GM12878 (cell line): ENCODE measurements at regions not wholly inside any gene's neighbourhood (a gene's known extent, or its start where the extent isn't known, plus 50 kb on each side); places are given as distances from the start of the nearest gene placed in this dataset.
"Not testable (repeated sequence)": the region's sequence is repeated elsewhere in the genome, so short reads cannot be mapped to it uniquely, and the experiment has no call there.

ENCODE experiments used
- CHD4 ChIP-seq: fragments of 200-600 bp; sonication (generic); IDR thresholded peaks from 2 replicates; pipeline ENCODE4 v1.6.1; 2016; ENCODE audit warnings: mild to moderate bottlenecking
- HDAC6 ChIP-seq: fragments of 200-600 bp; sonication (generic); IDR thresholded peaks from one replicate; pipeline ENCODE4 v1.8.0; 2017; ENCODE audit warnings: antibody characterized with exemption; ENCODE audit not compliant: unreplicated experiment
- POLR2A ChIP-seq: IDR thresholded peaks from 2 replicates; pipeline ENCODE4 v1.6.1; 2011; ENCODE audit warnings: low read depth, mild to moderate bottlenecking, low read length
- TF ChIP-seq, protein P1 (sequence below): IDR thresholded peaks from 2 replicates; pipeline ENCODE4 v1.6.1; 2012; ENCODE audit warnings: low read depth, low read length, improper control_type of control experiment
- TF ChIP-seq, protein P2 (sequence below): IDR thresholded peaks from 2 replicates; pipeline ENCODE4 v1.6.1; 2012; ENCODE audit warnings: low read depth, low read length, improper control_type of control experiment

GRCh38 chr1:120617493-120617892, 106.3 kb upstream of the NBPF26 start:
- TF ChIP-seq HDAC6, CHD4, POLR2A: not testable (repeated sequence)
- TF ChIP-seq, protein P1, sequence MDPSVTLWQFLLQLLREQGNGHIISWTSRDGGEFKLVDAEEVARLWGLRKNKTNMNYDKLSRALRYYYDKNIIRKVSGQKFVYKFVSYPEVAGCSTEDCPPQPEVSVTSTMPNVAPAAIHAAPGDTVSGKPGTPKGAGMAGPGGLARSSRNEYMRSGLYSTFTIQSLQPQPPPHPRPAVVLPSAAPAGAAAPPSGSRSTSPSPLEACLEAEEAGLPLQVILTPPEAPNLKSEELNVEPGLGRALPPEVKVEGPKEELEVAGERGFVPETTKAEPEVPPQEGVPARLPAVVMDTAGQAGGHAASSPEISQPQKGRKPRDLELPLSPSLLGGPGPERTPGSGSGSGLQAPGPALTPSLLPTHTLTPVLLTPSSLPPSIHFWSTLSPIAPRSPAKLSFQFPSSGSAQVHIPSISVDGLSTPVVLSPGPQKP = not testable (repeated sequence)
- TF ChIP-seq, protein P2, sequence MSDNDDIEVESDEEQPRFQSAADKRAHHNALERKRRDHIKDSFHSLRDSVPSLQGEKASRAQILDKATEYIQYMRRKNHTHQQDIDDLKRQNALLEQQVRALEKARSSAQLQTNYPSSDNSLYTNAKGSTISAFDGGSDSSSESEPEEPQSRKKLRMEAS = not testable (repeated sequence)
